Kidney tubule cell (primary cell): ENCODE measurements at regions not wholly inside any gene's neighbourhood (a gene's known extent, or its start where the extent isn't known, plus 50 kb on each side); places are given as distances from the start of the nearest gene placed in this dataset.

Source experiments
- DNase-seq: peaks from one replicate; pipeline ENCODE4 v3.0.0-alpha.2; 2018; ENCODE audit warnings: low spot score

DNA sequence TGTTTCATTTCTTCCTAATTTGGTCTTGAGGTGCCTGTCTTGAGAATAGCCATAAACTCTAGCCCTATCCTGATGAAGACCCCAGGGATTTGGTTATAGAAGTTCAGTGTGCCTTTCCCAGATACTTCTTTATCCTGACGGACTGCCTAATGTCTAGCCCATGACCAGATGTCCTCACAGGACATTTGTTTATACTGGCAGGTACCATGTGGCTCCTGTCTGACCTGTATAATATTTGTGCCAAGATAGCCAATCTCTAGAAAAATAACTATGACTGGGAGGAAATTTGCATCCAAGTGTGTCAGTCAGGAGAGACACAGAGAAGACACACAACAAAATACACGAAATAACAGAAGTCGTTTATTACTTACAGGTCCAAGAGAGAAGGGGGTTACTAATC lies 69.2 kb upstream of the MIR17HG start:
- DNase-seq = no peak

- DNase-seq = no peak
Measured at GRCh38 chr13:91278888-91279287, 68.6 kb upstream of the MIR17HG start.

- DNase-seq = no peak
Measured at GRCh38 chr13:91280801-91281200, 66.7 kb upstream of the MIR17HG start.

DNA sequence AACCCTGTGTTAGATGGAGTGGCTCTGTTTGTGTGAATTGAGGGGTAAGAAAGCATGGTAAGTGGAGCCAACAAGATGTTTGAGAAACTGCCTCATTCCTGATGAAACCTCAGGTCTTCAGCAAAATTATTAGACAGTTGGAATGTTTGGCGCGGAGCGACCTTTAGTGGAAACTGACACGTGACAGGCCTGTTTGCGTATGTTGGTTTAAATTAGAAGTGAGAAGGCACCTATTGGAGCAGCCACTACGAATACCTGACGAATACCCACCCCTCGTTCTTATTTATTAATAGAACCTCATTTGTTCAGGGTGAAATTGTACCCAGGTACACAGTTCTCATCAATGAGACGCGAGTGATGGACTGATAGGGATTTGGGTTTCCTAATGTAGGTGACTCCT lies 63.2 kb upstream of the MIR17HG start:
- no peak for DNase-seq

DNA sequence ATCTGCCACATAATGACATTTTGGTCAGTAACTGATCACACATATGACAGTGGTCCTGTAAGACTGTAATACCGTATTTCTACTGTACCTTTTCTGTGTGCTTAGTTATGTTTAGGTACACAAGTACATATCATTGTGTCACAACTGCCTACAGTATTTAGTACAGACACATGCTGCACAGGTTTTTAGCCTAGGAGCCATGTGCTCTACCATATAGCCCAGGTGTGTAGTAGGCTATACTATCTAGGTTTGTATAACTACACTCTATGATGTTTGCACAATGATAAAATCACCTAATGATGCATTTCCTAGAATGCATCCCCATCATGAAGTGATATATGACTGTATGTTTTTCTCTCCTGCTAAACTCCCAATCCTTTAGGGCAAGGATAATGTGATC lies 61.2 kb upstream of the MIR17HG start:
- no peak for DNase-seq

- no peak for DNase-seq
Measured at GRCh38 chr13:91291078-91291477, 56.4 kb upstream of the MIR17HG start.

GRCh38 chr13:91292630-91293221 lies 54.8 kb upstream of the MIR17HG start:
- DNase-seq = no peak

DNA sequence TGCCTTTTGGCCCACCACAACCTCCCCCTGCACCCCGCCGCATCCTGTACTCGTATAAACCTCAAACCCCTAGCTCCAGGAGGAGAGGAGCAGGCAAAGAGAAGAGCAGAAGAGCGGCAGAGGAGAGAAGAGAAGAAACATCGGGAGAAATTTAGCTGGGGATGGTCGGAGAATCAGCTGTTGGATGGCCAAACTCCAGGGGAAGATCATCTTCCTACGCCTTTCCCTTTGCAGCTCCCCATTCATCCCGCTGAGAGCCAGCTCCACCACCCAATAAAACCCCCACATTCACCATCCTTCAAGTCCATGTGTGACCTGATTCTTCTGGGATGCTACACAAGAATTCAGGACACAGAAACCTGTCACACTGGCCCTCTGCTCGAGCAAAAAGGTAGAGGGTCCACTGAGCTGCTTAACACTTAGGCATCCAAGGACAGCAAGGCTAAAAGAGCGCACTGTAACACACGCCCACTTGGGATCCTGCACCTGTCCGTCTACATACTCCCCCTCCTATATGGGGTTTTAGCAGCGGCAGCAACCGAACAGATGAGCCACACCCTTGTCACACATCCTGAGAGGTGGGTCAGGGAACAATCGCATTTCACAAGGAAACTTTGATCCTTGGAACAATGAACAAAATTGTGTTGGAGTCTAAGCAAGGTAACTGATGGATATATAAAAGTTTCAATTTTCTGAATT lies 51.6 kb upstream of the MIR17HG start:
- DNase-seq = no peak

DNA sequence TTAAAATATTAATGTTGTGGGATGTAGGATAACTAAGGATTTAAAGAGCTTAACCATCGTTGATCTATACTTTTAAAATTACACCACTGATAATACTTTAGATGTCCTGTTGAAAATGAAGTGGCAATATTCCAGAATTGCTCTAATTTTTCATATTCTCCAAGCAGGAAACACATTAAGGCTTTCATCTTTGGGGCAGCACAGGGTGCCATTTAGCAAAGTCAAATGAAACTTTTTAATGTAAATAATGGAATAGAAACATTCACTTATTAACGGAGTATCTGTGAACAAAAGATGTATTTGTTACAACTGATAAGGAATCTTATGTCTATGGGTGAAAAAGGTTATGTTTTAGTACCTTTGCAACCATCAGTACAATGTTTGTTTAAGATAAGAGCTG lies 50.0 kb upstream of the MIR17HG start:
- DNase-seq = no peak
